ENCODE measurements at regions not wholly inside any gene's neighbourhood (a gene's known extent, or its start where the extent isn't known, plus 50 kb on each side); places are given as distances from the start of the nearest gene placed in this dataset.

- Mint-ChIP-seq H3K27me3 (ENCODE audit: unreplicated experiment) (no peaks in the 10 kb centered on the region), H3K9me3 (ENCODE audit: low read depth, unreplicated experiment) (peaks cover 6% of the 10 kb centered on the region), H3K4me3 (ENCODE audit: low read depth, unreplicated experiment) (no peak overlapping the region), H3K36me3 (ENCODE audit: insufficient read depth, unreplicated experiment) (no peaks in the 10 kb centered on the region), H3K27ac (ENCODE audit: unreplicated experiment) (no peak overlapping the region), H3K4me1 (ENCODE audit: low read depth, unreplicated experiment) (peaks cover 5% of the 10 kb centered on the region)
- BruUV-seq (replicated peaks) = no TSS peak
- CTCF ChIA-PET = interaction anchor here (0.7 kb wide), 1 partner anchor 160 kb away, joined by 3 read pairs; no protein-coding TSS in a partner anchor
- TF ChIP-seq CTCF (IDR thresholded peaks at IDR 0.05; ENCODE audit: unreplicated experiment) = no peak
- no peak for DNase-seq
- intact Hi-C loops (cut with micrococcal nuclease; ENCODE audit: unreplicated experiment) = no loop called here
Measured at GRCh38 chr6:897528-898207, 204.7 kb upstream of the EXOC2 start.

GRCh38 chr6:894274-894673, 201.3 kb upstream of the EXOC2 start:
- no peak overlapping the region for H3K4me3 Mint-ChIP-seq (ENCODE audit: low read depth, unreplicated experiment)
- CTCF ChIA-PET = no interaction called here
- BruUV-seq (replicated peaks) = no TSS peak
- TF ChIP-seq CTCF (IDR thresholded peaks at IDR 0.05; ENCODE audit: unreplicated experiment) = no peak
- peaks cover 4% of the 10 kb centered on the region for H3K9me3 Mint-ChIP-seq (ENCODE audit: low read depth, unreplicated experiment)
- no peak for DNase-seq
- H3K27me3 Mint-ChIP-seq (ENCODE audit: unreplicated experiment) = no peaks in the 10 kb centered on the region
- intact Hi-C loops (cut with micrococcal nuclease; ENCODE audit: unreplicated experiment) = no loop called here
- peaks cover 5% of the 10 kb centered on the region for H3K4me1 Mint-ChIP-seq (ENCODE audit: low read depth, unreplicated experiment)
- no peak overlapping the region for H3K27ac Mint-ChIP-seq (ENCODE audit: unreplicated experiment)
- H3K36me3 Mint-ChIP-seq (ENCODE audit: insufficient read depth, unreplicated experiment) = no peaks in the 10 kb centered on the region

- intact Hi-C loops (cut with micrococcal nuclease; ENCODE audit: unreplicated experiment) = no loop called here
- no peaks in the 10 kb centered on the region for H3K9me3 Mint-ChIP-seq (ENCODE audit: low read depth, unreplicated experiment)
- no peak for TF ChIP-seq CTCF (IDR thresholded peaks at IDR 0.05; ENCODE audit: unreplicated experiment)
- no peak overlapping the region for H3K27ac Mint-ChIP-seq (ENCODE audit: unreplicated experiment)
- H3K4me1 Mint-ChIP-seq (ENCODE audit: low read depth, unreplicated experiment) = peaks cover under 1% of the 10 kb centered on the region
- CTCF ChIA-PET = no interaction called here
- no TSS peak for BruUV-seq (replicated peaks)
- no peak for DNase-seq
- no peak overlapping the region for H3K4me3 Mint-ChIP-seq (ENCODE audit: low read depth, unreplicated experiment)
- H3K27me3 Mint-ChIP-seq (ENCODE audit: unreplicated experiment) = no peaks in the 10 kb centered on the region
- no peaks in the 10 kb centered on the region for H3K36me3 Mint-ChIP-seq (ENCODE audit: insufficient read depth, unreplicated experiment)
Measured at GRCh38 chr6:890995-891394, 198.1 kb upstream of the EXOC2 start.

GRCh38 chr6:890201-890600, 197.3 kb upstream of the EXOC2 start:
- intact Hi-C loops (cut with micrococcal nuclease; ENCODE audit: unreplicated experiment) = no loop called here
- CTCF ChIA-PET = no interaction called here
- no peak for TF ChIP-seq CTCF (IDR thresholded peaks at IDR 0.05; ENCODE audit: unreplicated experiment)
- BruUV-seq (replicated peaks) = no TSS peak
- Mint-ChIP-seq H3K4me3 (ENCODE audit: low read depth, unreplicated experiment) (no peak overlapping the region), H3K27me3 (ENCODE audit: unreplicated experiment) (no peaks in the 10 kb centered on the region), H3K4me1 (ENCODE audit: low read depth, unreplicated experiment) (peaks cover 9% of the 10 kb centered on the region), H3K36me3 (ENCODE audit: insufficient read depth, unreplicated experiment) (peaks cover 5% of the 10 kb centered on the region), H3K9me3 (ENCODE audit: low read depth, unreplicated experiment) (no peaks in the 10 kb centered on the region), H3K27ac (ENCODE audit: unreplicated experiment) (no peak overlapping the region)
- DNase-seq = no peak
